Effector CD4-positive, alpha-beta T cell (primary cell): ENCODE measurements at regions not wholly inside any gene's neighbourhood (a gene's known extent, or its start where the extent isn't known, plus 50 kb on each side); places are given as distances from the start of the nearest gene placed in this dataset.

Experiments
- DNase-seq: peaks from one replicate; pipeline ENCODE4 v3.0.0-alpha.2; 2020

DNA sequence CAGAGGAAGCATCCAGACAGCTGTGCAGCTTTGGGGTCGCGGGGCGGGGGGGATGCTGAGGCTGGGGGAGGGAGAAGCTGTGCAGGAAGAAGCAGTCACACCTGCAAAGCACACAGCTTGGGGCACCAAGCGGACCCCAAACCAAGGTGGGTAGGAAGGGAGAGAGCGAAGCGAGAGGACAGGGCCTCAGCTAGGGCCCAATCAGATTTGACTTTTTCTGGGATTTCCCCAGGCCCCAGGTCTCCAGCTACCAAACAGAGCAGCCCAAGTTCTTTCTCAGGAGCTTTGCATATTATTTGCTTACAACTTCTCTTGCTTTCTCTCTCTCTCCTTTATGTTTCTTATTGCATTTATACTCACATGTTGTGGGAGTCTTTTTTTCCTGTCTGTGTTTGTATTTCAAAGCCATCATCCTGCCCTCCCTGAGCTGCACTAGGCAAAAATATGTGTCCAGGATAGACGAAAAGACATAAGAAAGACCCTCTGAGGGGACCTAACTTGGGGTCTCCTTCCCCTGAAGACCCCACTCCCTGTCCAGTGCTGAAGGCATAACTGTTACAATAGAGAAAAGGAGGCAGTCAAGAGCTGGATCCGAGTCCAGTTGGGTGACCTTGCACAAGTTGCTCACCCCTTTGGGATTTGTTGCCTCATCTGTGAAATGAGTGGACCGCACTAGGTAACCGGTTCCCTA, 50.6 kb upstream of the SMNDC1 start:
- no peak for DNase-seq

DNA sequence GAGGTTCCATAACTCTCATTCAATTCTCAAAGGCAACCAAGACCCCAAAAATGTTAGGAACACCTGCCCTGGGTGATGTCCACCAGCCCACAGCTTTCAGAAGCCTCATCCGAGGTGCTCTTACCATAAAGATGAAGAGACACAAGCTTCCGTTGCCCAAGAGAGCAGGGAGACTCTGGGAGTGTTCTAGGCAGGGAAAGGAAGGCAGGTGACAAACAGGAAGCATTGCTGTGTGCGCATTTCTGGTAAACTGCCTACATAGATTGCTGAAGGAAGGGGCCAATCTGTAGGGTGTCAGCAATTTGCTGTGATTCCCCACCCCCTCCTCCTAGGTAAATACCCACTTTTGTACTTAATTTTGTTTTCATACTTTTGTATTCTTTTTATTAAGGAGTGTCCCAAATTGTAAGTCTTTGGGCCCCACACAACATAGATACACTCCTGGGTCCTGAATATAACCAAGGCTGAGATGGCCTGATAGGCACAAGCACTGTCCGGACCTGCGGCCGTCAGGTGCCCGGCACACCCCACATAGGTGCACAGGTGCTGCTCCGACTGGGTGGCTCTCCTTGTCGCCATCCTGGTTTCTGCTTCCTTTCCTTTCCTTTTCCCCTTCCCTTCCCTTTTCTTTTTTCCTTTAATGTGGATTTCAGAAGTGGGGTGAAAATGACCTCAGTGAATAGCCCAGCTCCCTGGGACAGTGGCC, 51.4 kb upstream of the SMNDC1 start:
- DNase-seq = peak; percentile 28

DNA sequence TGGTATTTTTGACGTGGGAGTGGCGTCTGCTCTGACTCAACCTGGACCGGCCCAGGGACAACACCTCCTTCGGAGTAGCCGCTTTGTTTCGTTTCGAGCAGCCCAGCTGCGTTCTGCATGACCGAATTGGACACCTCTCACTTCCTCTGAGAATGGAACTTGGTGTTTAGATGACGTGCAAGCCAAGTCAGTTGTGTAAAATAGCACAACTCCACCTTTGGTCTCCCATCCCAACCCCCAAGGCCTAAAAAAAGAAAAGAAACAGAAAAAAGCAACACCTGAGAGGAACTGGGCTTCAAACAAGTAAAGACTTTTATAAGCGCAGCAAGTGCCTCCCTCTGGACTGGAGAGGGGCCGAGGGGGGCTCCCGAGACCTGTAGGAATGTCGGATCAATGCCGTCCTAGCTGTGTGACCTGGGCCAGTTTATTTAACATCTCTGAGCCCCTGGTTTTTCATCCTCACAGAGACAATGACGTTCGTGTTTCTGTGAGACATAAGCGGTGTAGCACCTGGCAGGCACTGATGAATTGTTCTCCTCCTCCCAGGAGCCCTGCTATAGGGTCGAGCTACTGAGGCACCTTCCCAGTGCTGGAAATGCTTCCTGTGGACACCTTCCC, 52.0 kb upstream of the SMNDC1 start:
- peak; percentile 55 for DNase-seq

DNA sequence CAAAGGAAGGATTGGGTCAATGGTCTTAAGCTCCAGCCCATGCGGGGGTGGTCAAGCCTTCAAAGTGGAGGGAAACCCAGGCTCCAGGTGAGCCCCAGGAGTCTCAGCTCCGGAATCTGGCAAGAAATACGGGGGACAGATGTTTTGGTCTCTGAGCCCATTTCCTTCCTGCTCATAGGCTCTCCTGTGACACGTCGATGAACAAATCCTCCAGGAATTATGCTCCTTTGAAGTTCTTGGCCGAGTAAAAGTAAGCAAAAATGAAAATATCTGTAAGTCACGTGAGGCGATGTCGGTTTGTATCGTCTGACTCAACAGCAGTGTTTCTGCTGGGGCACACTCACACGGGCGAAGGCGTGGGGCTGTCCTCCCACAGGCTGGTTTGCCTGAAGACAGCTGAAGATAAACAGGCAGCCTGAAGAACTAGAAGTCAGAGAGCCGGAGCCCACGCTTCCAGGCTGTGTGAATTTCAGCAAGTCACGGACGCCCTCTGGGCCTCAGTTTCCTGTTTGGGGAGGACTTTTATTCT, 52.6 kb upstream of the SMNDC1 start:
- peak; percentile 35 for DNase-seq

DNA sequence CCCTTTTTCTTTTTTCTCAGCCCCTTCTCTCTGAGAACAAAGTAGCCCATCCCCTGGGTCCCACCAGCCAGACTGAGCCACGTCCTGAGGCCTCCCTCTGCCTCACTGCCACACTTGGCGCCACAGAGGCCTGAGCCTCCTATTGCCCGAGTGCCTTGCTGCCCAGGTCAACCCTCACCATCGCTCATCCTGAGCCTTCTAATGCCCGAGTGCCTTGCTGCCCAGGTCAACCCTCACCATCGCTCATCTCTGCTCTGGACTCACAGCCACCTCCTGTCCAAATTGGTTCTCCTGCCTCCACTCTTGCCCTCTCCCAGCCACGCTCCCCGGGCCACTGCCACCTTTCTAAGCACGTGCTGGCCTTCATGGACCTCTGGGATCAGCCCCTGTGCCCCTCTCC, 53.2 kb upstream of the SMNDC1 start:
- no peak for DNase-seq

DNA sequence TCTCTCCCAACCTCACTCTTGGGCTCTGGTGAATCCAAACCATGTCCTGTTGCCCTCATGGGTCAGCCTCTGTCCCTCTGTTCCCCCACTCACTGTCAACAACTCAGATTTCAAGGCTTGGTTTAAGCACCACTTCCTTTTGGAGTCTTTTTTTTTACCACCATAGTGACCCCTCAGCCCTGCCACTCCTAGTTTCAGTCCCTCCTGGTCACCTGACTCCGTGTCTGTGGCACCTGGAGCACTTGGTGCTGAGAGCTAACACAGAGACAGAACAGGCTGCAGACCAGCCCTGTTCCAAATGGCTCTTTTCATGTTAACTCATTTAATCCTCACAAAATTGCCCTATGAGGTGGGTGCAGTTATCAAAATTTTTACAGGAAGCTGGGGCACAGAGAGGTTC, 53.6 kb upstream of the SMNDC1 start:
- no peak for DNase-seq

GRCh38 chr10:110358869-110359629, 54.3 kb upstream of the SMNDC1 start:
- no peak for DNase-seq

- no peak for DNase-seq
Measured at GRCh38 chr10:110360857-110361474, 56.2 kb upstream of the SMNDC1 start.

GRCh38 chr10:110361800-110362456, 57.2 kb upstream of the SMNDC1 start:
- no peak for DNase-seq

DNA sequence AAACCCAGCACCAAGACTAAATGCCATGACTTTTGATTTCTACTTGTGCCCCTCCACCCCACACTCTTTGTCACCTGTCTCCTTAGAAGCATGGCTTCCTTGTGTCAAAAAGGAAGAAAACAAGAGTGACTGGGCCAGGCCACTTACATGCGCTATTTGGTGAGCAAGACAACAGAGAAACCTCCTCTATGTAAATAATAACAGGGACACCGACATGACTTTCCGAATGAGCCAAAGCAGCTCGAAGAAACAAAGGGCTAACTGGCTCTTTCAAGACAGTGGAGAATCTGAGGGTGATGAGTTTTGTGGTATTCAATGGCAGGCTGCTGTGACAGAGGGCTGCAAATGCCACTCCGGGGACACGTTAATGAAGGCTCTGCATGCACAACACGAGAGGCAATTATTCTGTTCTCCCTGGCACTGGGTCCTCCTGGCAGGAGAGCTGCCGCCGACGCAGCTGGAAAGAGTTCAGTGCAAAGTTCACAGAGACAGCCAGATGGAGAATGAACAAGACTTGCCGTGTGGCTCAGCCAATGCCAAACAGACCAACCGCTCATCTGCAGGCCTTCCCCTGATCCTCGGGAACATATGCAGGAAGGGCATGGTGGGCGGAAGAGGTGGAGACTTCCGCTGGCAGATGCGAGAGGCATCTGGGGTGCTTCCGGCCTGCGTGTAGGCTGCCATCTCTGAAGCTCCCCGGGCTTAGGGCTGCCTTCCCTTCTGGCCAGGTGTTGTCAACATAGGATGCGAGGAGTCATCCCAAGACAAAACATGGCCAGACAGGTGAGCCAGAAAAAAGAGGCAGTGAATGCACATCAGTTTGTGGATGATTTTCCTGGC, 59.1 kb upstream of the SMNDC1 start:
- DNase-seq = no peak

DNA sequence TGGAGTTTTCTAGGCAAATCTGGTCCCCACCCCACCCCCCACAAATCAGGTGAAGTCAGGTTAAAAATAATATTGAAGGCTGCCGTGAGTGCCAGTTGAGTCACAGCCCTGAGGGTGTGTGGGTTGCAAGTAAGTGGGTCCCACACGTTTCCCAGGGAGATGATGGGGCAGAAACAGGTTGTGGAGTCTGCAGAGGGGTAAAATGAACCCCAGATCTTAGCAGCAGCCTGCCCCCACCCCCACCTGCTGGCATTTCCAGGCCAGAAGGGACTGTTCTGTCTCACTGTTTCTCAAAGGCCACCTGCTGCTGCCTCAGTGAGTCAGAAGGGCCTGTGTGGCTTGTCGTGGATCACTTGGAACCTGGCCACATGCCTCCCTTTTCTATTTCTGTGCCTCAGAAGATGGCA, 59.8 kb upstream of the SMNDC1 start:
- no peak for DNase-seq

GRCh38 chr10:110365356-110366143, 60.8 kb upstream of the SMNDC1 start:
- DNase-seq = no peak

DNA sequence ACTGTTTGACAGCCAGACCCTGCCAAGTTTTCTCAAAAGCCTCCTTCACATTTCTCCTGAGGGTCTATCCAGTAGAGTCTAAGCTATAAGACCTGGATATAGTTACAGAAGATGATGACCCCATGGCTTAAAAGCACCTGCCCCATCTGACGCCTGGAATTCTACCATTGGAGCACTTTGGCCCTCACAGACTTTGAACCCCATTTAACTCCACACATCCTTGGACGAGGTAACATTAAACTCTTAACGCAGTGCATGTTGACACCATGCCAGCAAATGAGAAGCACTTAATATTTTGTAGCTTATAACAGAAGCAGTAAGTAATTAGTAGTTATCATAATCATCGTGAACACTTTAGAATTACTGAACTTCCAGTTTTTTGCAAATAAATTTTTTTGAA, 61.9 kb upstream of the SMNDC1 start:
- no peak for DNase-seq

- DNase-seq = no peak
Measured at GRCh38 chr10:110368002-110368401, 63.3 kb upstream of the SMNDC1 start.

DNA sequence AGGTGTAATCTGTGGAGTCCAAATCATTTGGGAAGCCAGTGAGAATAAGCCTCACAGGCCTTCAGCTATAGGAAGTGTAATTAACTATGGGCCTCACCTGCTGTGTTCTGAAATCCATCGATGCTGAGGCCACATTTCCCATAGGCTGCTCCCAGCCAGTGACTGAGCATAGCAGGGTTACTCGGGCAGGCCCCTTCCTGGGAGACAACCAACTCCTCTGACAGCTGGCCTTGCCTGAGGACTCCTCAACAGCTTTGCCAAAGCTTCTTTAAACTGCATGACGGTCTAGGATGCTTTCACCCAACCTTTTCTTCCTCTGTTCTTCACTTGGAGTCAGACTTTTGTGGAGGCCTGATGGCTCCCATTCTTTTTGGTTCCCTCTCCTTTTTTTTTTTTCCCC, 63.8 kb upstream of the SMNDC1 start:
- DNase-seq = no peak

DNA sequence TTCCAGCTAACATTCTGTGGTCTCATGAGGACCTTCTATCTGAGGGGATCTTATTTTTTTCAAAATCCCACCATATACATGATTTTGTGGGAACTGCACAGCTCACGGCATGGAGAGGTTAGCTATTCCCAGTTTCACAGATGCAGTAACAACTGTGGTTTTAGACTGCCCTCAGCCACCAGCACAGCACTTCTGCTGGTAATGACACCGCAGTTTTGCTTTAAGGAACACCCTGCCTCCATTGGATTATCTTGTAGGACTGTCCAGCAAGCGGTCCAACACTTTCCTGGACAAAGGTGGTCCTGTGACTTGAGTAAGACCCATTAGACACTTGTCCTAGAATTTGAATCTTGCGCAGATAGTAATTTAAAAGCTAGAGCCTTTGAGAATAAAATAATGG, 65.3 kb upstream of the SMNDC1 start:
- DNase-seq = no peak

- DNase-seq = no peak
Measured at GRCh38 chr10:110372656-110373055, 67.9 kb upstream of the SMNDC1 start.

GRCh38 chr10:110373059-110373458, 68.3 kb upstream of the SMNDC1 start:
- no peak for DNase-seq

GRCh38 chr10:110373857-110374654, 69.3 kb upstream of the SMNDC1 start:
- no peak for DNase-seq
